Retinal pigment epithelial cell (primary cell): ENCODE measurements at regions not wholly inside any gene's neighbourhood (a gene's known extent, or its start where the extent isn't known, plus 50 kb on each side); places are given as distances from the start of the nearest gene placed in this dataset.
A peak's percentile ranks its signal among the peaks of the same experiment; 100 is the strongest.

Experiments used
- DNase-seq: peaks from one replicate; pipeline ENCODE4 v3.0.0-alpha.2; 2010; ENCODE audit warnings: low read depth
- H3K4me3 ChIP-seq: 2 replicates; pipeline ENCODE4 v1.5.1; 2011; ENCODE audit warnings: mild to moderate bottlenecking, low read length, control low read depth, moderate library complexity
- TF ChIP-seq, protein P1 (sequence below): conservative IDR thresholded peaks from 2 replicates; pipeline ENCODE4 v1.5.1; 2011; ENCODE audit warnings: low read depth, low read length, control low read depth, inconsistent platforms

GRCh38 chr2:109059474-109060165 is 69.4 kb upstream of the SH3RF3 start:
- DNase-seq = no peak
- no peak overlapping the region for H3K4me3 ChIP-seq
- TF ChIP-seq, protein P1, sequence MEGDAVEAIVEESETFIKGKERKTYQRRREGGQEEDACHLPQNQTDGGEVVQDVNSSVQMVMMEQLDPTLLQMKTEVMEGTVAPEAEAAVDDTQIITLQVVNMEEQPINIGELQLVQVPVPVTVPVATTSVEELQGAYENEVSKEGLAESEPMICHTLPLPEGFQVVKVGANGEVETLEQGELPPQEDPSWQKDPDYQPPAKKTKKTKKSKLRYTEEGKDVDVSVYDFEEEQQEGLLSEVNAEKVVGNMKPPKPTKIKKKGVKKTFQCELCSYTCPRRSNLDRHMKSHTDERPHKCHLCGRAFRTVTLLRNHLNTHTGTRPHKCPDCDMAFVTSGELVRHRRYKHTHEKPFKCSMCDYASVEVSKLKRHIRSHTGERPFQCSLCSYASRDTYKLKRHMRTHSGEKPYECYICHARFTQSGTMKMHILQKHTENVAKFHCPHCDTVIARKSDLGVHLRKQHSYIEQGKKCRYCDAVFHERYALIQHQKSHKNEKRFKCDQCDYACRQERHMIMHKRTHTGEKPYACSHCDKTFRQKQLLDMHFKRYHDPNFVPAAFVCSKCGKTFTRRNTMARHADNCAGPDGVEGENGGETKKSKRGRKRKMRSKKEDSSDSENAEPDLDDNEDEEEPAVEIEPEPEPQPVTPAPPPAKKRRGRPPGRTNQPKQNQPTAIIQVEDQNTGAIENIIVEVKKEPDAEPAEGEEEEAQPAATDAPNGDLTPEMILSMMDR = no peak

- TF ChIP-seq, protein P1 = no peak
- DNase-seq = no peak
- H3K4me3 ChIP-seq = no peak overlapping the region
Observed at GRCh38 chr2:109058802-109059201, 69.8 kb upstream of the EDAR start.

GRCh38 chr2:109058191-109058632 is 69.2 kb upstream of the EDAR start:
- H3K4me3 ChIP-seq = no peak overlapping the region
- TF ChIP-seq, protein P1 = no peak
- DNase-seq = peak; percentile 11

- no peak overlapping the region for H3K4me3 ChIP-seq
- DNase-seq = no peak
- TF ChIP-seq, protein P1 = no peak
Observed at GRCh38 chr2:109057686-109058085, 68.7 kb upstream of the EDAR start.

DNA sequence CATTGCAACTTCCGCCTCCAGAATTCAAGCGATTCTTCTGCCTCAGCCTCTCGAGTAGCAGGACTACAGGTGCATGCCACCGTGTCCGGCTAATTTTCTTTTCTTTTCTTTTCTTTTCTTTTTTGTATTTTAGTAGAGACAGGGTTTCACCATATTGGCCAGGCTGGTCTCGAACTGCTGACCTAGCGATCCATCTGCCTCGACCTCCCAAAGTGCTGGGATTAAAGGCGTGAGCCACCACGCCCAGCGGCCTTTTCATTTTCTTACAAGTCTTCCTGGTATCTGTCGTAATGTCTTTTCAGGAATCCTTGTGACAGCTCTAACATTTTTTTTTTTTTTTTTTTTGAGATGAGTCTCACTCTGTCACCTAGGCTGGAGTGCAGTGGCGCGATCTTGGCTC is 66.4 kb upstream of the EDAR start:
- TF ChIP-seq, protein P1 = no peak
- no peak for DNase-seq
- no peak overlapping the region for H3K4me3 ChIP-seq

DNA sequence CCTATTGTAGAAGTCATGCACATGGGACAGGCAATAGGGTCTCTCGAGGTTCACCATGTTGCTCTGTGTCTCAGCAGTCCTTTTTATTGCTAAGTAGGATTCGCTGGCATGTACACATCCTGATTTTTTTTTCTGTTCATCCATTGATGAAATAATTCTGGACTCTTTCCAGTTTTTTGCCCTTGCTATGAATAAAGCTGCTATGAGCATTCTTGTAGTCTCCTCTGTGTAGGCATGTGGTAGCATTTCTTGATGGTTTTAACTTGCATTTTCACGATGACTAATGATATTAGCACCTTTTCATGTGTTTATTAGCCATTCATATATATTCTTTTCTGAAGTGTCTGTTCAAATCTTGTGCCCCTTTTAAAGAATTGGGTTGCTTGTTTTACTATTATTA is 65.8 kb upstream of the EDAR start:
- peak; percentile 4 for DNase-seq
- TF ChIP-seq, protein P1 = no peak
- H3K4me3 ChIP-seq = no peak overlapping the region

DNA sequence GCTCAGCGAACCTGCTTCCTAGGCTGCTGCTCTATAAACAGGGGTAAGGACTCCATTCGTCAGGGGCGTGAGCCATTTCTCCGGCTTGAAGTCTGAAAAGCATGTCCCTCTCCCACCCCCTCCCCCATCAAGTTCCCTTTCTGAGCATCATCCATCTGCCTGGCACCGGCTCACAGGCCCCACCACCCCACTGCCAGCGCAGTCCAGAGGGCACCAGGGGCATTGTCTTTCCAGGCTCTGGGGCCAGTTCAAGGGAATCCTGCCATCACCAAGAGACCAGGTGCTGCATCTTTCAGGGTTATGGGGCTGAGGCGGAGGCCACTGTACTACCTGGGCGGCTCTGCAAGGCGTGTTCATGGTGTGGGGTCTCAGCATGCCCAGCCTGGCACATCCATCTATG is 64.7 kb upstream of the EDAR start:
- no peak overlapping the region for H3K4me3 ChIP-seq
- TF ChIP-seq, protein P1 = no peak
- DNase-seq = no peak
